ENCODE measurements at regions not wholly inside any gene's neighbourhood (a gene's known extent, or its start where the extent isn't known, plus 50 kb on each side); places are given as distances from the start of the nearest gene placed in this dataset.

GRCh38 chr12:19669793-19670192, 230.5 kb downstream of the AEBP2 start:
- ATAC-seq (no peak), DNase-seq (ENCODE audit: low read depth, low spot score) (no peak)
- Histone ChIP-seq H3K27ac (ENCODE audit: low read length) (no peak overlapping the region), H3K4me3 (ENCODE audit: low read depth in 2 of 2, low read length in 2 of 2) (no peak overlapping the region), H3K4me1 (ENCODE audit: control insufficient read depth, insufficient read depth, low read length) (no peaks in the 10 kb centered on the region), H3K36me3 (ENCODE audit: control insufficient read depth, insufficient read depth, low read length) (no peaks in the 10 kb centered on the region), H3K27me3 (ENCODE audit: control insufficient read depth, insufficient read depth, low read length) (no peaks in the 10 kb centered on the region), H3K9me3 (ENCODE audit: control insufficient read depth, insufficient read depth, low read depth, low read length) (no peaks in the 10 kb centered on the region)
- CTCF ChIA-PET: no interaction called here
- in situ Hi-C loops (cut with HindIII; ENCODE audit: low pct_unique_long_range_greater_than_20kb, low sequenced_read_pairs): no loop called here
- intact Hi-C loops (cut with micrococcal nuclease; ENCODE audit: unreplicated experiment): no loop called here
- POLR2A ChIA-PET: no interaction called here
- no TSS peak for BruUV-seq (replicated peaks)
- no peak for TF ChIP-seq TCF7L2 (IDR thresholded peaks at IDR 0.05; ENCODE audit: low read depth, low read length)
- no peak for TF ChIP-seq CTCF (IDR thresholded peaks at IDR 0.05)
- TF ChIP-seq REST (IDR thresholded peaks at IDR 0.05; ENCODE audit: insufficient read depth in 1 of 2, low read depth in 2 of 2, low read length in 1 of 2): no peak
- no peak for TF ChIP-seq SIN3A (IDR thresholded peaks at IDR 0.05; ENCODE audit: borderline replicate concordance, insufficient read depth, low read depth, low read length)

- in situ Hi-C loops (cut with HindIII; ENCODE audit: low pct_unique_long_range_greater_than_20kb, low sequenced_read_pairs) (no loop called here), intact Hi-C loops (cut with micrococcal nuclease; ENCODE audit: unreplicated experiment) (no loop called here)
- H3K9me3 ChIP-seq (ENCODE audit: control insufficient read depth, insufficient read depth, low read depth, low read length): no peaks in the 10 kb centered on the region
- no TSS peak for BruUV-seq (replicated peaks)
- no peaks in the 10 kb centered on the region for H3K4me1 ChIP-seq (ENCODE audit: control insufficient read depth, insufficient read depth, low read length)
- H3K27me3 ChIP-seq (ENCODE audit: control insufficient read depth, insufficient read depth, low read length): no peaks in the 10 kb centered on the region
- H3K27ac ChIP-seq (ENCODE audit: low read length): no peak overlapping the region
- TF ChIP-seq REST (IDR thresholded peaks at IDR 0.05; ENCODE audit: insufficient read depth in 1 of 2, low read depth in 2 of 2, low read length in 1 of 2): no peak
- no peak for TF ChIP-seq POLR2AphosphoS5 (IDR thresholded peaks at IDR 0.05; ENCODE audit: low read depth, low read length)
- TF ChIP-seq TCF7L2 (IDR thresholded peaks at IDR 0.05; ENCODE audit: low read depth, low read length): no peak
- TF ChIP-seq CTCF (IDR thresholded peaks at IDR 0.05): no peak
- TF ChIP-seq SIN3A (IDR thresholded peaks at IDR 0.05; ENCODE audit: borderline replicate concordance, insufficient read depth, low read depth, low read length): no peak
- DNase-seq (ENCODE audit: low read depth, low spot score) (no peak), ATAC-seq (no peak)
- ChIA-PET CTCF (no interaction called here), POLR2A (no interaction called here)
- no peaks in the 10 kb centered on the region for H3K36me3 ChIP-seq (ENCODE audit: control insufficient read depth, insufficient read depth, low read length)
- no peak overlapping the region for H3K4me3 ChIP-seq (ENCODE audit: low read depth in 2 of 2, low read length in 2 of 2)
These were observed 232.4 kb downstream of the AEBP2 start for GRCh38 chr12:19671695-19672094.
